HepG2 (cell line): ENCODE measurements at regions not wholly inside any gene's neighbourhood (a gene's known extent, or its start where the extent isn't known, plus 50 kb on each side); places are given as distances from the start of the nearest gene placed in this dataset.

Experiments
- ATAC-seq: fragments of 200-7000 bp; cut with Tn5 transposase; 3 replicates; pipeline ENCODE4 v1.9.1; 2020; ENCODE audit warnings: mild to moderate bottlenecking, moderate library complexity
- BruUV-seq: library from RNA; stranded (reverse); fragments of 400-500 nt; replicated peaks from 2 replicates; lab custom pipeline; 2021; lab: Mats Ljungman, UMichigan
- CTCF ChIA-PET: fragments of 300-600 bp; formaldehyde crosslinking; extraction: SDS; loops from one replicate; lab custom pipeline; 2021; ENCODE audit warnings: low total read pairs, inconsistent platforms, low intra/inter-chr PET ratio; lab: Yijun Ruan, JAX
- POLR2A ChIA-PET: fragments of 350-600 bp; sonication (Branson Sonifier 250); formaldehyde crosslinking; loops from one replicate; lab custom pipeline; 2020; ENCODE audit warnings: antibody characterized with exemption, inconsistent platforms; lab: Yijun Ruan, JAX
- DNase-seq: peaks from one replicate; pipeline ENCODE4 v3.0.0-alpha.2; 2015; ENCODE audit warnings: low spot score
- FAIRE-seq: peaks from 3 replicates; lab custom pipeline; 2011; peaks lifted over from hg19 to GRCh38; lab: Jason Lieb, UNC
- H2AFZ ChIP-seq: one replicate; pipeline ENCODE4 v1.6.1; 2011; ENCODE audit warnings: low read length, inconsistent platforms
- H3K27ac ChIP-seq: fragments of 300-600 bp; 3 replicates; pipeline ENCODE4 v1.8.0; 2011; ENCODE audit warnings: mixed run types, mild to moderate bottlenecking, mixed read lengths, low read length, inconsistent platforms; ENCODE audit not compliant: insufficient read depth; ENCODE audit errors: extremely low read length
- H3K27me3 ChIP-seq, 2 experiments: fragments of 200-600 bp in 1 of 2; 2 replicates in 1 of 2; 3 replicates in 1 of 2; pipeline versions ENCODE4 v1.6.0 to v1.8.0; 2011; ENCODE audit warnings: low read length in 2 of 2, mild to moderate bottlenecking in 2 of 2, moderate library complexity in 2 of 2, inconsistent platforms in 1 of 2; ENCODE audit not compliant: insufficient read depth in 2 of 2, control insufficient read depth in 1 of 2
- H3K36me3 ChIP-seq, 2 experiments: fragments of 200-600 bp in 1 of 2; replicated peaks in 1 of 2; 2 replicates in 1 of 2; 3 replicates in 1 of 2; pipeline versions ENCODE4 v1.5.1 to v1.8.0; 2011; ENCODE audit warnings: low read length in 2 of 2, inconsistent platforms in 1 of 2; ENCODE audit not compliant: insufficient read depth in 2 of 2, control insufficient read depth in 1 of 2
- H3K4me1 ChIP-seq: 2 replicates; pipeline ENCODE4 v1.5.1; 2012; ENCODE audit warnings: low read length, inconsistent platforms; ENCODE audit not compliant: insufficient read depth
- H3K4me2 ChIP-seq: 2 replicates; pipeline ENCODE4 v1.6.0; 2011; ENCODE audit warnings: low read depth, low read length, inconsistent platforms
- H3K4me3 ChIP-seq, 3 experiments: fragments of 200-600 bp in 1 of 3; sonication (generic), shearing (Covaris generic) in 1 of 3; replicated peaks in 1 of 3; 2 replicates each; pipeline ENCODE4 v1.5.1; 2011 to 2016; ENCODE audit warnings: low read length in 3 of 3, inconsistent platforms in 2 of 3, low read depth in 2 of 3, mild to moderate bottlenecking in 2 of 3, control low read depth in 1 of 3, mixed read lengths in 1 of 3; ENCODE audit not compliant: insufficient read depth in 1 of 3
- H3K79me2 ChIP-seq: one replicate; pipeline ENCODE4 v1.6.1; 2011; ENCODE audit warnings: low read length, inconsistent platforms; ENCODE audit not compliant: insufficient read depth
- H3K9ac ChIP-seq: 2 replicates; pipeline ENCODE4 v1.6.0; 2011; ENCODE audit warnings: mild to moderate bottlenecking, low read depth, low read length, inconsistent platforms; ENCODE audit not compliant: insufficient read depth
- H3K9me3 ChIP-seq: 2 replicates; pipeline ENCODE4 v1.5.1; 2012; ENCODE audit warnings: mild to moderate bottlenecking, low read length
- H4K20me1 ChIP-seq: 2 replicates; pipeline ENCODE4 v1.6.0; 2011; ENCODE audit warnings: inconsistent platforms, mild to moderate bottlenecking, low read length, moderate library complexity; ENCODE audit not compliant: insufficient read depth
- ATF2 ChIP-seq: sonication (generic); formaldehyde crosslinking; IDR thresholded peaks from 2 replicates; pipeline ENCODE4 v1.4.0; 2020; ENCODE audit warnings: missing genetic modification reagents
- CBX1 ChIP-seq: IDR thresholded peaks from one replicate; pipeline ENCODE4 v1.6.1; 2016; ENCODE audit warnings: antibody characterized with exemption, low read depth
- HMGA1 ChIP-seq: sonication (generic); formaldehyde crosslinking; conservative IDR thresholded peaks from 2 replicates; pipeline ENCODE4 v1.4.0; 2020; ENCODE audit warnings: missing genetic modification reagents
- MAFF ChIP-seq: IDR thresholded peaks from 2 replicates; pipeline ENCODE4 v1.6.1; 2011; ENCODE audit warnings: low read depth, low read length, improper control_type of control experiment
- MAFK ChIP-seq, 2 experiments: IDR thresholded peaks in 1 of 2; conservative IDR thresholded peaks in 1 of 2; 2 replicates each; pipeline ENCODE4 v1.6.1; 2011; ENCODE audit warnings: improper control_type of control experiment in 2 of 2, low read length in 2 of 2
- MTF1 ChIP-seq: sonication (generic); formaldehyde crosslinking; IDR thresholded peaks from 2 replicates; pipeline ENCODE4 v1.5.0; 2020; ENCODE audit warnings: missing genetic modification reagents
- NFAT5 ChIP-seq: sonication (generic); formaldehyde crosslinking; IDR thresholded peaks from 2 replicates; pipeline ENCODE4 v1.4.0; 2020; ENCODE audit warnings: missing genetic modification reagents
- NONO ChIP-seq, 2 experiments: fragments of 450-650 bp in 1 of 2; sonication (generic) in 1 of 2; formaldehyde crosslinking in 1 of 2; IDR thresholded peaks in 1 of 2; conservative IDR thresholded peaks in 1 of 2; 2 replicates each; pipeline versions ENCODE4 v1.6.1 to v1.8.0; 2017 to 2022; ENCODE audit warnings: mild to moderate bottlenecking in 1 of 2, missing genetic modification reagents in 1 of 2, moderate library complexity in 1 of 2
- RARG ChIP-seq: sonication (generic); formaldehyde crosslinking; IDR thresholded peaks from 2 replicates; pipeline ENCODE4 v1.4.0; 2020; ENCODE audit warnings: low read depth, mild to moderate bottlenecking, missing genetic modification reagents
- SRSF1 ChIP-seq: fragments of 200-400 bp; formaldehyde crosslinking; optimal IDR thresholded peaks from 2 replicates; pipeline ENCODE3; 2017; ENCODE audit warnings: mild to moderate bottlenecking, low read depth, low read length, moderate library complexity
- ZNF180 ChIP-seq: sonication (generic); formaldehyde crosslinking; IDR thresholded peaks from 2 replicates; pipeline ENCODE4 v1.4.0; 2020; ENCODE audit warnings: low read depth, missing genetic modification reagents, borderline replicate concordance
- ZNF496 ChIP-seq: sonication (generic); formaldehyde crosslinking; IDR thresholded peaks from 2 replicates; pipeline ENCODE4 v1.8.1; 2023; ENCODE audit warnings: mild to moderate bottlenecking, moderate library complexity, missing genetic modification reagents; ENCODE audit not compliant: insufficient replicate concordance
- ZNF674 ChIP-seq: sonication (generic); formaldehyde crosslinking; IDR thresholded peaks from 2 replicates; pipeline ENCODE4 v1.5.0; 2020; ENCODE audit warnings: low read depth, mild to moderate bottlenecking, missing genetic modification reagents
- ZNF788 ChIP-seq: sonication (generic); formaldehyde crosslinking; IDR thresholded peaks from 2 replicates; pipeline ENCODE4 v1.5.0; 2020; ENCODE audit warnings: mild to moderate bottlenecking, missing genetic modification reagents, borderline replicate concordance
- ZNF878 ChIP-seq: sonication (generic); formaldehyde crosslinking; IDR thresholded peaks from 2 replicates; pipeline ENCODE4 v1.8.1; 2023; ENCODE audit warnings: mild to moderate bottlenecking, missing genetic modification reagents, moderate library complexity
- ZSCAN31 ChIP-seq: sonication (generic); formaldehyde crosslinking; IDR thresholded peaks from 2 replicates; pipeline ENCODE4 v1.5.0; 2020; ENCODE audit warnings: low read depth, mild to moderate bottlenecking, missing genetic modification reagents
- WGBS: methylation state at CpG from one replicate; pipeline ENCODE4 v1.1.6; 2017; ENCODE audit warnings: low lambda C conversion rate; 5-methylcytosine and 5-hydroxymethylcytosine counted together
- in situ Hi-C: cut with HindIII; loops from 2 replicates; pipeline ENCODE4 v1.10.0; 2017; ENCODE audit warnings: low pct_unique_long_range_greater_than_20kb; ENCODE audit not compliant: extremely low pct_ligation_motif_present
- intact Hi-C: fragments of 100-400 bp; cut with micrococcal nuclease; formaldehyde crosslinking; loops from one replicate; pipeline ENCODE4 v1.10.0; 2022; ENCODE audit not compliant: unreplicated experiment

GRCh38 chr3:82741346-82741745 lies 979.9 kb upstream of the GBE1 start:
- in situ Hi-C loops: no loop called here
- H3K27ac ChIP-seq: no peak overlapping the region
- H3K4me2 ChIP-seq: no peak overlapping the region
- no peaks in the 10 kb centered on the region for H4K20me1 ChIP-seq
- H3K27me3 ChIP-seq: no peaks in the 10 kb centered on the region
- no peak for ATAC-seq
- H3K9me3 ChIP-seq: no peaks in the 10 kb centered on the region
- H3K4me3 ChIP-seq: no peak overlapping the region
- peak; percentile 57 to 63 for TF ChIP-seq MAFK (conservative IDR thresholded peaks at IDR 0.05 in 1 of 2, IDR thresholded peaks at IDR 0.05 in 1 of 2; ENCODE audit: low read length in 2 of 2)
- TF ChIP-seq ATF2: no peak
- TF ChIP-seq ZSCAN31 (CRISPR knock-in tag): no peak
- no peak for TF ChIP-seq ZNF788 (CRISPR knock-in tag)
- TF ChIP-seq ZNF496 (CRISPR knock-in tag): no peak
- TF ChIP-seq MTF1: no peak
- no peak for TF ChIP-seq ZNF180
- TF ChIP-seq ZNF878 (CRISPR knock-in tag): no peak
- no peak for TF ChIP-seq RARG (CRISPR knock-in tag)
- no peak for TF ChIP-seq ZNF674 (CRISPR knock-in tag)
- TF ChIP-seq CBX1: no peak
- TF ChIP-seq NONO (IDR thresholded peaks at IDR 0.05): no peak
- no peak for TF ChIP-seq NONO (CRISPR knock-in tag; conservative IDR thresholded peaks at IDR 0.05)
- no peak for TF ChIP-seq HMGA1 (CRISPR knock-in tag)
- no peak for TF ChIP-seq SRSF1
- TF ChIP-seq MAFF: peak; percentile 52
- TF ChIP-seq NFAT5 (CRISPR knock-in tag): no peak
- TF ChIP-seq, all 625 proteins: peak for 2
- no peaks in the 10 kb centered on the region for H3K36me3 ChIP-seq
- H3K9ac ChIP-seq: no peak overlapping the region
- POLR2A ChIA-PET: no interaction called here
- H3K4me1 ChIP-seq: no peaks in the 10 kb centered on the region
- H3K79me2 ChIP-seq: no peaks in the 10 kb centered on the region
- WGBS: 48% methylated on average over 2 of the region's 2 CpGs
- DNase-seq (no peak), FAIRE-seq (no peak)
- BruUV-seq: no TSS peak
- H2AFZ ChIP-seq: no peak overlapping the region
- intact Hi-C loops: no loop called here
- CTCF ChIA-PET: no interaction called here
